Left lung (tissue), 4 donors: ENCODE measurements at regions not wholly inside any gene's neighbourhood (a gene's known extent, or its start where the extent isn't known, plus 50 kb on each side); places are given as distances from the start of the nearest gene placed in this dataset.
A peak's percentile ranks its signal among the peaks of the same experiment; 100 is the strongest.

ENCODE experiments used
- ATAC-seq: fragments of 200-7000 bp; cut with Tn5 transposase; one replicate; pipeline ENCODE4 v1.9.1; 2020; ENCODE audit warnings: moderate library complexity
- DNase-seq, 4 donors: peaks; one replicate each; pipeline ENCODE4 v3.0.0-alpha.2; 2013 to 2020
- H3K27ac ChIP-seq, 2 donors: fragments of 200-600 bp; sonication (generic) in 1 of 2; one replicate each; pipeline versions ENCODE4 v1.5.0 to v1.8.0; 2020 to 2021
- H3K27me3 ChIP-seq, 2 donors: fragments of 200-600 bp; sonication (generic) in 1 of 2; one replicate each; pipeline versions ENCODE4 v1.5.0 to v1.8.0; 2020 to 2021
- H3K36me3 ChIP-seq, 2 donors: fragments of 200-600 bp; sonication (generic) in 1 of 2; one replicate each; pipeline versions ENCODE4 v1.5.0 to v1.8.0; 2020 to 2021
- H3K4me1 ChIP-seq, 2 donors: fragments of 200-600 bp; one replicate each; pipeline ENCODE4 v1.8.0; 2021
- H3K4me3 ChIP-seq, 2 donors: fragments of 200-600 bp; sonication (generic) in 1 of 2; one replicate each; pipeline versions ENCODE4 v1.5.0 to v1.8.0; 2020 to 2021; ENCODE audit warnings: mild to moderate bottlenecking in 1 of 2
- H3K9me3 ChIP-seq, 2 donors: fragments of 200-600 bp; sonication (generic) in 1 of 2; one replicate each; pipeline versions ENCODE4 v1.5.0 to v1.8.0; 2020 to 2021
- CTCF ChIP-seq, 2 donors: fragments of 200-600 bp; sonication (generic) in 1 of 2; IDR thresholded peaks; one replicate each; pipeline versions ENCODE4 v1.5.0 to v1.8.0; 2021; ENCODE audit warnings: antibody characterized with exemption in 2 of 2
- intact Hi-C, 2 donors: fragments of 100-400 bp; cut with DNase I; formaldehyde crosslinking; loops; one replicate each; pipeline versions ENCODE4 v1.11.2 to v1.14.2; 2022
- donor health status: DM: no; HTN: yes; CAD: no.
- donor health status: DM: no; HTN: no; CAD: no.

DNA sequence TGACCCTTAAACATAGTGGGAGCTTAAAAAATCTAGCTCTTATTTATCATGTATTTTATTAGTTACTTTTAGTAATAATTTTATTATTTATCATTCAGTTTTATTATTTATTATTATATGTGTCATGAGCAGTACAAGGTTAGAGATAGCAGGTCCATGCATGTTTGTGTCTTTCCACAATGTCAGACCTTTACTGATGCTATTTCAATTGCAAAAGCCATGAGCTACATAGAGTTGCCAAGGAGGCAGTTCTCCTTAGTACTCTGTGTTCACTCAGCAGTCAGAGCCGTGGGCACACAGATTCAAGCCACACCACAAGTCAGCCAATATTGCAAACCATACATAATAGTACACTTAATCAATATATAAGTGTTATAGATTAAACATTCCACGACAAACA, 157.9 kb upstream of the NTRK2 start:
- Histone ChIP-seq H3K4me1 (no peaks in the 10 kb centered on the region), H3K27me3 (peaks cover 0 to 11% of the 10 kb centered on the region in 2 donors), H3K27ac (no peak overlapping the region), H3K4me3 (no peak overlapping the region), H3K9me3 (peaks cover 0 to 13% of the 10 kb centered on the region in 2 donors), H3K36me3 (no peaks in the 10 kb centered on the region)
- no peak for TF ChIP-seq CTCF (IDR thresholded peaks at IDR 0.05)
- DNase-seq (no peak), ATAC-seq (no peak)
- intact Hi-C loops: no loop called here

- H3K4me1 ChIP-seq: no peaks in the 10 kb centered on the region
- peaks cover 0 to 11% of the 10 kb centered on the region in 2 donors for H3K9me3 ChIP-seq
- no peaks in the 10 kb centered on the region for H3K36me3 ChIP-seq
- ATAC-seq: no peak
- TF ChIP-seq CTCF (IDR thresholded peaks at IDR 0.05): no peak
- H3K27ac ChIP-seq: no peak overlapping the region
- no peak overlapping the region for H3K4me3 ChIP-seq
- intact Hi-C loops: no loop called here
- DNase-seq: no peak
- H3K27me3 ChIP-seq: peaks cover 0 to 11% of the 10 kb centered on the region in 2 donors
Measured at GRCh38 chr9:84512493-84512892, 157.0 kb upstream of the NTRK2 start.

DNA sequence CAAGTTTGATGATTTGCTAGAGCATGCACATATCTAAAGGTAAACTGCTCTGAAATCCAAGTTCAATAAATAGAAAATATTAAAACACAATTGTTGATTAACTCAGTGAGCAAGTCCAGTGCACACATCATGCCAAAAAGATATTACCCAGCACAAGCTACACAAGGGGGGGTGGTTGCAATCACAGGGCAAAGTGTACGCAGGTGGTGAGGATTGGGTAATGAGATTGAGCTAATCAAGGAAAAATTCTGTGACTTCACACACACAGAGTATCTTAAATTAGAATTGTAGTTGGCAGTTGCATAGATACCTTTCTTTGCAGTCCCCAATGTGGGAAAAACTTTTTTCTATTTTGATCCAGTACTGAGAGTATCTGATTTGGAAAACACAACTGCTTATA, 156.1 kb upstream of the NTRK2 start:
- DNase-seq (no peak), ATAC-seq (peak; percentile 41)
- Histone ChIP-seq H3K27ac (no peak overlapping the region), H3K36me3 (no peaks in the 10 kb centered on the region), H3K27me3 (peaks cover 0 to 11% of the 10 kb centered on the region in 2 donors), H3K4me3 (no peak overlapping the region), H3K9me3 (peaks cover 0 to 3% of the 10 kb centered on the region in 2 donors), H3K4me1 (no peaks in the 10 kb centered on the region)
- intact Hi-C loops: no loop called here
- TF ChIP-seq CTCF (IDR thresholded peaks at IDR 0.05): no peak

GRCh38 chr9:84513979-84514378, 155.6 kb upstream of the NTRK2 start:
- TF ChIP-seq CTCF (IDR thresholded peaks at IDR 0.05): no peak

DNA sequence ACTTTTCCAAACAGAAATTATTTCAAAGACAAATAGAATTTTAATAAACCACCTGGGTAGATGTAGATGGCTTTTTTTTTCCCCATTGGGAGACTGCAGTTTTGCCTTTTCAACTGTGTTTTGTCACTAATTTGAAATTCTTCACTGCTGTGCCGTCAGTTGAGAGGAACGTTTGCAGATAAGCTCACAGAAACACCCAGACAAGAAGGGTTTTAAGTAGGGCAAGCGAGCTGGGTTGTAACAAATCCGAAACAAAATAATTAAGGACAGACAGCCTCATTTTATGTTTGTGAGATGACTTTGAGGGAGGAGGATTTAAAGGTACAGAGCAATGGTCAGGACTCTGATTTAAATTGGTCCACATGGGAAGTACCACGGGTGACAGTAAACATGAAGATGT, 155.1 kb upstream of the NTRK2 start:
- Histone ChIP-seq H3K9me3 (no peaks in the 10 kb centered on the region), H3K27me3 (peaks cover 0 to 11% of the 10 kb centered on the region in 2 donors), H3K4me3 (no peak overlapping the region), H3K4me1 (no peaks in the 10 kb centered on the region), H3K27ac (no peak overlapping the region), H3K36me3 (no peaks in the 10 kb centered on the region)
- ATAC-seq (no peak), DNase-seq (no peak)
- no peak for TF ChIP-seq CTCF (IDR thresholded peaks at IDR 0.05)
- intact Hi-C loops: no loop called here

More at GRCh38 chr9:84513979-84514378, 155.6 kb upstream of the NTRK2 start:
- Histone ChIP-seq H3K4me1 (no peaks in the 10 kb centered on the region), H3K27me3 (peaks cover 0 to 11% of the 10 kb centered on the region in 2 donors), H3K27ac (no peak overlapping the region), H3K36me3 (no peaks in the 10 kb centered on the region), H3K4me3 (no peak overlapping the region), H3K9me3 (no peaks in the 10 kb centered on the region)
- DNase-seq (no peak), ATAC-seq (no peak)
- intact Hi-C loops: no loop called here
